ENCODE measurements at regions not wholly inside any gene's neighbourhood (a gene's known extent, or its start where the extent isn't known, plus 50 kb on each side); places are given as distances from the start of the nearest gene placed in this dataset.

DNA sequence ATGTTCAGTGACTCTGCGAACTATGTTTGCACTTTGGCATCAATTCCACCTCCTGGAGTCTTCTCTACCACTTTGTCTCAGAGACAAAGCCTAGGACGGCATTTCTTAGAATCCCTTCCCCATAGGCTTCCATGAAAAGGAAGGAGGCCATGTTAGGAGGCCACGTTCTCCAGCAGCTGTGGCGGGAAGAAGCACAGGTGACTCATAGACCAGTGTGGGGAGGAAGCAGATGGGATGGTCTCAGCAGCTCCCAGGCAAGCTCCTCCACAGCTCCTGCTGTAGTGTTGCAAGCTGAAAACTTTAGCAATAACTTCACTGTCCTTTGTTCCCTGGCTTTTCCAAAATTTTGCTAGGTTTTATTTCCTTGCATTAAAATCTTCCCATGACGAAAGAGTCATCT, 781.3 kb upstream of the ID2 start:
- no peak for DNase-seq (ENCODE audit: extremely low spot score)
- ChIA-PET POLR2A (no interaction called here), CTCF (no interaction called here)
- TF ChIP-seq, protein P1, sequence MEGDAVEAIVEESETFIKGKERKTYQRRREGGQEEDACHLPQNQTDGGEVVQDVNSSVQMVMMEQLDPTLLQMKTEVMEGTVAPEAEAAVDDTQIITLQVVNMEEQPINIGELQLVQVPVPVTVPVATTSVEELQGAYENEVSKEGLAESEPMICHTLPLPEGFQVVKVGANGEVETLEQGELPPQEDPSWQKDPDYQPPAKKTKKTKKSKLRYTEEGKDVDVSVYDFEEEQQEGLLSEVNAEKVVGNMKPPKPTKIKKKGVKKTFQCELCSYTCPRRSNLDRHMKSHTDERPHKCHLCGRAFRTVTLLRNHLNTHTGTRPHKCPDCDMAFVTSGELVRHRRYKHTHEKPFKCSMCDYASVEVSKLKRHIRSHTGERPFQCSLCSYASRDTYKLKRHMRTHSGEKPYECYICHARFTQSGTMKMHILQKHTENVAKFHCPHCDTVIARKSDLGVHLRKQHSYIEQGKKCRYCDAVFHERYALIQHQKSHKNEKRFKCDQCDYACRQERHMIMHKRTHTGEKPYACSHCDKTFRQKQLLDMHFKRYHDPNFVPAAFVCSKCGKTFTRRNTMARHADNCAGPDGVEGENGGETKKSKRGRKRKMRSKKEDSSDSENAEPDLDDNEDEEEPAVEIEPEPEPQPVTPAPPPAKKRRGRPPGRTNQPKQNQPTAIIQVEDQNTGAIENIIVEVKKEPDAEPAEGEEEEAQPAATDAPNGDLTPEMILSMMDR (IDR thresholded peaks at IDR 0.05; ENCODE audit: control extremely low read depth, extremely low read depth, low read depth, missing control alignments): no peak

DNA sequence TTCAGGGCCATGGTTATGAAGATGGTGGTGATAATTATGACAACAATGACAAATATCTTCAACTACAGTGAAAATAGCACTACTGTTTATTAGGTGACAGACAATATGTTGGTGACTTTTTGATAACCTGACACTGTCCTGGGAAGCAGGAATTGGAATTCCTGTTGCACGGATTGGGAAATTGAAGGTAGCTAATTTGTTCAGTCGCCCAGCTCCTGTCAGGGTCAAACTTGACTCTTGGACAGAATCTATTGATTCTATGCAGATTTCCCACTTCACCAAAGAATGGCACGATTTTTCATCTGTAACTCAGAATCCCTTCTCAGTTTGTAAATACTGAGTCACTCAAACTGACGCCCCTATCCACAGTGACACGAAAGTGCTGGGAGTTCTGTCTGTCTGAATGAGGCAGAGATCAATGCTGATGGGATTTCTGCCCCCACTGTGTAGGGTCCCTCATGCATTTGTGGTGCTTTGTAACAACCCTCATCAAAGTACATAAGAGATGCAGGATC, 779.5 kb upstream of the ID2 start:
- TF ChIP-seq, protein P1 (IDR thresholded peaks at IDR 0.05; ENCODE audit: control extremely low read depth, extremely low read depth, low read depth, missing control alignments): no peak
- CTCF ChIA-PET: no interaction called here
- DNase-seq (ENCODE audit: extremely low spot score): no peak
- POLR2A ChIA-PET: no interaction called here

DNA sequence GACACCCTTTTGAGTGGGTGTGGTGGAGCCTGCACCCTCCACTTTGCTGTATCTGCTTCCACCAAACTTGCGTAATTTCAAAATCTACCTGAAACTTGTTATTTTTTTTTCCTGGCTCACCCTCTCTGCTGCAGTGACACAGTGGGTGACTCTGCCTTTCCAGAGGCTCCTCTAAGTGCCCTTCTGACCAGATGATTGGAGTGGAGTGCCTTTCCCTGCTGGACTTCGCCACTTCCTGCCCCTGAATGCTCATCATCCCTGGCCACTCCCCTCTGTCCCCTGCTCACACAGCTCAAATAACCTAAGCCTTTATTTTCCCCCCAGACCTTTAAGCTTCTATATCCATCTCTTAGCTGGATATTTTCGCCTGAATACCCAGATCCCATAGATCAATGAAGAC, 777.5 kb upstream of the ID2 start:
- no peak for DNase-seq (ENCODE audit: extremely low spot score)
- POLR2A ChIA-PET: no interaction called here
- CTCF ChIA-PET: interaction anchor here (0.9 kb wide), 1 partner anchor 35 kb away, joined by 3 read pairs; no protein-coding TSS in a partner anchor
- TF ChIP-seq, protein P1 (IDR thresholded peaks at IDR 0.05; ENCODE audit: control extremely low read depth, extremely low read depth, low read depth, missing control alignments): no peak

DNA sequence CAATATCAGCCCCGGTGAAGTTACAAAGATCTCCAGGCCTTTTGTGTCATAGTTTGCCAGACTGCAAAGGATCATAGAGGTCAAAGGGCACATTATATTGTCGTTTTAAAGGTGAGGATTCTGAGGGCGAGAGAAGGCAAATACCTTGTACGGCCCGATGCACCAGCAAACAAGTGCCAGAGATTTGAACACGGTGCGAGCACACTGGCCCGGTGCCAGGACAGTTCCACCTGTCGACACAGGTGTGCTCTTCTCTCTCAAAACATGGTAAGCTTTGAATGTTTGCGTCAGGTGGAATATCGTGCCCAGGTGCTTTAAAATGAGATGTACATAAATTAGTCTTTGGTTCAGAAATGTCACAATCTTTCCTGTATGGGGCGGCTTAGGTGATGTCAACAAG, 776.1 kb upstream of the ID2 start:
- TF ChIP-seq, protein P1 (IDR thresholded peaks at IDR 0.05; ENCODE audit: control extremely low read depth, extremely low read depth, low read depth, missing control alignments): no peak
- POLR2A ChIA-PET: no interaction called here
- DNase-seq (ENCODE audit: extremely low spot score): no peak
- CTCF ChIA-PET: no interaction called here

DNA sequence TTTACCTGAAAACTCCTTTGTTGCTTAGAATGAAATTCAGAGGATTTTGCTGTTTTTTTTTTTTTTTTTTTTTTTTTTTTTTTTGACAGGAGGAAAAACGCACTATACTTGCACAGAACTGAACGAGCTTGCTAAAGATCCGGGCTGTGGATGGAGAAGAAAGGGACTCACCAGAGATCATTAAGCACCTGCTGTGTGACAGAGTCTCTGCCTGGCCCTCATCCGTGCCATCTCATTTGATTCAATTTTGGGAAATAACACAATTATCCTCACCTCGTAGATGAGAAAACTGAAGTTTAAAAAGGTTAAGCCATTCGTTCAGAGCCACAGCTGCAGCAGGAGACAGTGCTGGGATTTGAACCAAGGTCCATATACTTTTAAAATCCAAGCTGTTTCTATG, 775.4 kb upstream of the ID2 start:
- TF ChIP-seq, protein P1 (IDR thresholded peaks at IDR 0.05; ENCODE audit: control extremely low read depth, extremely low read depth, low read depth, missing control alignments): no peak
- ChIA-PET POLR2A (no interaction called here), CTCF (no interaction called here)
- no peak for DNase-seq (ENCODE audit: extremely low spot score)

DNA sequence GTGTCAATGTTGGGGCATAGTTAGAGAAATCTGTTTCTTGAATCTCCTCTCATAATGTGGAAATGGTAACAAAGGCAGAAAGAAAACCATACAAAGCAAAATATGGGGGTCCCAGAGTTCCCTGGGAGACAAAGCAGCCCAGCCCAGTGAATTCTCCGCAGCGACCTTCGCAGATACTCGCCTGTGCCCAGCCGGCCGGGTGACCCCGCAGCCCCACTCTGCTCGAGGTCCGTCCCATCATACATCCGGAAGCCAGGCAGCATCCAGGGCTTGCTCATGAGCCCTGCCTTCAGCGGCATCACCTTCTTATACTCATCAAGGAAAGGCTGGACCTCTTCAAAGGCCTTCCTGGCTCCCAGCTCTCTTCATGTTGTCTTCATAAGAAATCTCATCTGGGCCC, 774.8 kb upstream of the ID2 start:
- POLR2A ChIA-PET: no interaction called here

More for the DNA sequence above, 774.8 kb upstream of the ID2 start:
- DNase-seq (ENCODE audit: extremely low spot score): no peak
- TF ChIP-seq, protein P1 (IDR thresholded peaks at IDR 0.05; ENCODE audit: control extremely low read depth, extremely low read depth, low read depth, missing control alignments): no peak
- CTCF ChIA-PET: no interaction called here
